ENCODE measurements at regions not wholly inside any gene's neighbourhood (a gene's known extent, or its start where the extent isn't known, plus 50 kb on each side); places are given as distances from the start of the nearest gene placed in this dataset.

DNA sequence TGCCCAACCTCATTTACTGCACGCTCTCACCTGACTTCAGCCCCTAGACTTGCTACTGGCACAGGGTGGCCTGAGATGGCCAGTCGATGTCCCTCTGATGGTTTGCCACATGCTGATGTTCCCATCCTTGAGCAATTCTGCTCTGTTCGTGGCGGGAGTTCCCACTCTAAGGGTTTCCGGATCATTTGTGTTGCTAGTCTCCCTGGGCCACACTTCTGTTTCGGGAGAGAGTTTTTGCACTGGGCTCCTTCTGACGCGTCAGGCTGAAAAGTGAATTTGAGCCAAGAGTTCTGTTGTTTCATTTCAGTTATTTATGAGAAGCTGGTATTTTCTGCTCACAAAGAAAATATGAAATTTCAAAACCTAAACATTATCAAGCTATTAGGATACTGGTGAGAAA, 597.7 kb downstream of the BNC2 start:
- Histone ChIP-seq H3K36me3 (no peaks in the 10 kb centered on the region), H3K4me1 (no peaks in the 10 kb centered on the region), H3K4me3 (no peak overlapping the region), H3K27ac (no peak overlapping the region), H3K9me3 (no peaks in the 10 kb centered on the region), H3K27me3 (no peaks in the 10 kb centered on the region)
- DNase-seq (ENCODE audit: low spot score): peak; percentile 69
- TF ChIP-seq, protein P1, sequence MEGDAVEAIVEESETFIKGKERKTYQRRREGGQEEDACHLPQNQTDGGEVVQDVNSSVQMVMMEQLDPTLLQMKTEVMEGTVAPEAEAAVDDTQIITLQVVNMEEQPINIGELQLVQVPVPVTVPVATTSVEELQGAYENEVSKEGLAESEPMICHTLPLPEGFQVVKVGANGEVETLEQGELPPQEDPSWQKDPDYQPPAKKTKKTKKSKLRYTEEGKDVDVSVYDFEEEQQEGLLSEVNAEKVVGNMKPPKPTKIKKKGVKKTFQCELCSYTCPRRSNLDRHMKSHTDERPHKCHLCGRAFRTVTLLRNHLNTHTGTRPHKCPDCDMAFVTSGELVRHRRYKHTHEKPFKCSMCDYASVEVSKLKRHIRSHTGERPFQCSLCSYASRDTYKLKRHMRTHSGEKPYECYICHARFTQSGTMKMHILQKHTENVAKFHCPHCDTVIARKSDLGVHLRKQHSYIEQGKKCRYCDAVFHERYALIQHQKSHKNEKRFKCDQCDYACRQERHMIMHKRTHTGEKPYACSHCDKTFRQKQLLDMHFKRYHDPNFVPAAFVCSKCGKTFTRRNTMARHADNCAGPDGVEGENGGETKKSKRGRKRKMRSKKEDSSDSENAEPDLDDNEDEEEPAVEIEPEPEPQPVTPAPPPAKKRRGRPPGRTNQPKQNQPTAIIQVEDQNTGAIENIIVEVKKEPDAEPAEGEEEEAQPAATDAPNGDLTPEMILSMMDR (IDR thresholded peaks at IDR 0.05): no peak

DNA sequence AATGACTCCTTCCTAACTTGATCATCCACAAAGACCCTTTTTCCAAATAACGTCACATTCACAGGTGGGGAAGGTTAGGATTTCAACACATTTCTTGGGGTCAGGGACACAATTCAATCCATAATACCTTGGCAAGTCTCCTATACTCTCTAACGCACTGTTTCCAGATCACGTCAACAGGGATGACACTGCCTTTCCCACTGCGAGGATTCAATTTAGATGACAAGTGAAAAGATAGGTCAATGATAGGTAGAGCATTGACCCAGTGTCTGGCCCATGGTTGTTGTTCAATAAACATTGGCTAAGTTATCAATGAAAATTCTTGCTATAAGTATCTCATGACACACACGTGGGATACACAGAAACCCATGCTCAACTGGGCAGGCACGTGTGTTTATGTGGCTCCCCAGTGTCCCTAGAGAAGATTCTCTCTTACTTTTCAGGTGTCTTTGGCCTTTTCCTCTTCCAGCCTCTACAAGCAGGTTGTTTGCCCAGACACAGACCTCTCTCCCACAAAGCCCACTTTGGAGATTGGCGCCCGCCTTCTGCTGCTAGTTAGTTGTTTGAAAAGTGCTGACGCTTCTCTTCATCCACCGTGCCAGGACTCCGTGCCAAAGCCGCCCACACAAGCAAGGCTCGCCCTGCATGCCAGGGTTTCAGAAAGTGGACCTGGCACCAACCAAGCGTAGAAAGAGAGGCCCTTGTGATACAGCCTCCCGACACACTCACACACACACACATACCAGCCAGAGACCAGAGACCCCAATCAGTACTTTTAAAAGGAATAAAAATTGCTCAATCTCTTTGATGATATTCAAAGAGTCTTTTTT, 594.5 kb downstream of the BNC2 start:
- TF ChIP-seq, protein P1 (IDR thresholded peaks at IDR 0.05): no peak
- H3K27ac ChIP-seq: no peak overlapping the region
- no peaks in the 10 kb centered on the region for H3K4me1 ChIP-seq
- H3K36me3 ChIP-seq: no peaks in the 10 kb centered on the region
- H3K27me3 ChIP-seq: no peaks in the 10 kb centered on the region
- no peak for DNase-seq (ENCODE audit: low spot score)
- H3K9me3 ChIP-seq: no peaks in the 10 kb centered on the region
- H3K4me3 ChIP-seq: no peak overlapping the region

DNA sequence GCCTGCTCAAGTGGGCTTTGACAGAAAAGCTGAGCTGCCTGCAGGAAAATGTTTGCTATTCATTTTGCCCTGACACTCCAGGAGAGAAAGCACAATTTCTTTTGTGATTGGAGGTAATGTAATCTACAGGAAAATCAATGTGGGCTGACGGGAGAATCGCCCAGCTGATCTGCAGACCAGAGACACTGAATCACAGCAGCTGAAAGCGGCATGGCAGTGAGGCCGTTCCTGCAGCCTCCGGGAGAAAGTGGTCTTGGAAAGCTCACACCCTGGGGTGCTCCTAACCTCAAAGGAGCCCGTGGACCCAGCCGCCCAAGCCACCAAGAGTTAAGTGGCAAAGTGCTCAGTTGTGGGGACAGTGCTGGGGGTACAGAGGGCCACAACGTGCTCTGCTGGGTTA, 593.6 kb downstream of the BNC2 start:
- H3K9me3 ChIP-seq: no peaks in the 10 kb centered on the region
- TF ChIP-seq, protein P1 (IDR thresholded peaks at IDR 0.05): no peak
- no peaks in the 10 kb centered on the region for H3K36me3 ChIP-seq
- no peak for DNase-seq (ENCODE audit: low spot score)
- no peaks in the 10 kb centered on the region for H3K27me3 ChIP-seq
- H3K4me3 ChIP-seq: no peak overlapping the region
- no peak overlapping the region for H3K27ac ChIP-seq
- no peaks in the 10 kb centered on the region for H3K4me1 ChIP-seq

DNA sequence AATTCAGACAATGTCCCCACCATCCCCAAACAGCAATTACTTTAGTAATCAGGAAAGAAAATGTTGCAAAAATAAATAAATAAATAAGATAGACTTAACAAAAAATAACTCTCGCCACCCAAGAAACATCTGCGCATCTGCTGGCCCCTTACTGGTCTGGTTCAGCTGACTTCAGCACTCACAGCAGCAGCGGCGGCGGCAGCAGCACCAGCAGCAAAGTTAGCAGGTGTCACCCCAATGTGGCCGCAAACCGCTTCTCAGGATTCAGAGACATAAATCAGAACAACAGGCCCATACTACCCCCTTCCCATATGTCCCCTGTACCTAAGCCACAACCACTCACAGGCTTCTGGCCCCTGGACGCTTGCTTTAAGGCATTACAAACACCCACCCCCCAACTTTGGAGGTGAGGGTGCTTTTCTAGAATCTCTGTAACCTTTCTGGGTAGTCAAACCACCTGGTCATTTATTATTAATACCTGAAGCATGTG, 593.0 kb downstream of the BNC2 start:
- no peak overlapping the region for H3K4me3 ChIP-seq
- no peaks in the 10 kb centered on the region for H3K9me3 ChIP-seq
- DNase-seq (ENCODE audit: low spot score): no peak
- TF ChIP-seq, protein P1 (IDR thresholded peaks at IDR 0.05): no peak
- H3K4me1 ChIP-seq: no peaks in the 10 kb centered on the region
- H3K27ac ChIP-seq: no peak overlapping the region
- no peaks in the 10 kb centered on the region for H3K27me3 ChIP-seq
- H3K36me3 ChIP-seq: no peaks in the 10 kb centered on the region

DNA sequence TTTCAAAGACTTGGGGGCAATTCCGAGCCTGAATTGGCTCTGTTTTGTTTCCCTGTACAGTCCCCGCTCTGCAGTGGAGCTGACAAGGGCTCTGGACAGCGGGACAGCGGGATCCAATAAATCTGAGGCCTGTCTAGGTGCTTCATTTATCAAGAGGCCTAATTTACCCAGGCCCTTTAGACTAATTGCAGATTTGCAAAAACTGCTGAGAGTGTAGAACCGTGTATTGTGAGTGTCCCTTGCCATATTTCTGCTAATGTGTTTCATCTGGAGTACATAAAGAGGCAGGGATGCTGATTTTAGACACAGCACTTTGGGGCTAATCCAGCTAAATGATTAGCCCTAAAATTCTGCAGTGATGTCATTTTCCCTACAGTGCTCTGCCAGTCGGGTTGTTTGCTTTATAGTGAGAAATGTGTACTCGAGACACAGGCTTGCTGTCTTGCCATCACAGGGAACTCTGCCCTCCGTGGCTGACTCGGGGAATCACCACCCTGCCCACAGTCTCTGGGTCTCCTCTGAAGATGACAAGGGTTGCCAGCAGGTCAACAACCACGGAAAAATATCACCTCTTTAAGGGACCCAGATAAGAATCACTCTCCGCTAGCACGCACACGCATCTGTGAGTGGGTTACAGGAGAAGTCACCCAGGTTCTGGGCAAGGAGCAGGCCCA, 592.0 kb downstream of the BNC2 start:
- no peak for DNase-seq (ENCODE audit: low spot score)
- no peak overlapping the region for H3K27ac ChIP-seq
- no peaks in the 10 kb centered on the region for H3K27me3 ChIP-seq
- H3K4me3 ChIP-seq: no peak overlapping the region
- H3K4me1 ChIP-seq: no peaks in the 10 kb centered on the region
- TF ChIP-seq, protein P1 (IDR thresholded peaks at IDR 0.05): no peak
- H3K9me3 ChIP-seq: no peaks in the 10 kb centered on the region
- no peaks in the 10 kb centered on the region for H3K36me3 ChIP-seq

Data from right atrium auricular region (tissue), 2 donors.